Caco-2 (cell line): ENCODE measurements at regions not wholly inside any gene's neighbourhood (a gene's known extent, or its start where the extent isn't known, plus 50 kb on each side); places are given as distances from the start of the nearest gene placed in this dataset.
"Not testable (repeated sequence)": the region's sequence is repeated elsewhere in the genome, so short reads cannot be mapped to it uniquely, and the experiment has no call there.

ENCODE experiments used
- BruUV-seq: library from RNA; stranded (reverse); fragments of 400-500 nt; replicated peaks from 2 replicates; lab custom pipeline; 2021; lab: Mats Ljungman, UMichigan
- CTCF ChIA-PET: fragments of 300-600 bp; sonication (Branson Sonifier 250); formaldehyde crosslinking; loops from one replicate; lab custom pipeline; 2022; ENCODE audit warnings: antibody characterized with exemption; lab: Charles Lee
- POLR2A ChIA-PET: fragments of 300-600 bp; sonication (Branson Sonifier 250); formaldehyde crosslinking; loops from one replicate; lab custom pipeline; 2022; ENCODE audit warnings: antibody characterized with exemption; lab: Charles Lee
- DNase-seq, 2 experiments: peaks; one replicate each; pipeline versions ENCODE4 v3.0.0 to v3.0.0-alpha.2; 2020 to 2022
- H3K27me3 ChIP-seq: replicated peaks from 2 replicates; pipeline ENCODE4 v1.6.0; 2011; ENCODE audit warnings: low read length; ENCODE audit not compliant: control insufficient read depth, insufficient read depth
- H3K36me3 ChIP-seq: 2 replicates; pipeline ENCODE4 v1.5.1; 2011; ENCODE audit warnings: low read length; ENCODE audit not compliant: control insufficient read depth, insufficient read depth
- H3K4me1 ChIP-seq: fragments of 250-450 bp; sonication (Bioruptor Pico); 2 replicates; pipeline ENCODE4 v1.5.1; 2020; ENCODE audit warnings: mild to moderate bottlenecking
- H3K4me3 ChIP-seq: 2 replicates; pipeline ENCODE4 v1.5.1; 2011; ENCODE audit warnings: low read depth, mild to moderate bottlenecking, control low read depth, low read length
- H3K9me3 ChIP-seq: fragments of 250-450 bp; sonication (Bioruptor Pico); 2 replicates; pipeline ENCODE4 v1.5.1; 2020; ENCODE audit warnings: mild to moderate bottlenecking, moderate library complexity
- H3K27ac Mint-ChIP-seq: one replicate; pipeline ENCODE4 v1.8.0; 2022; ENCODE audit warnings: mixed read lengths; ENCODE audit not compliant: unreplicated experiment
- H3K27me3 Mint-ChIP-seq: one replicate; pipeline ENCODE4 v1.8.0; 2022; ENCODE audit warnings: mixed read lengths; ENCODE audit not compliant: insufficient read depth, unreplicated experiment
- H3K36me3 Mint-ChIP-seq: one replicate; pipeline ENCODE4 v1.8.0; 2022; ENCODE audit warnings: mild to moderate bottlenecking, mixed read lengths; ENCODE audit not compliant: insufficient read depth, unreplicated experiment
- H3K4me1 Mint-ChIP-seq: one replicate; pipeline ENCODE4 v1.8.0; 2022; ENCODE audit warnings: low read depth, mixed read lengths; ENCODE audit not compliant: unreplicated experiment
- H3K4me3 Mint-ChIP-seq: one replicate; pipeline ENCODE4 v1.8.0; 2022; ENCODE audit warnings: mild to moderate bottlenecking, moderate library complexity, mixed read lengths; ENCODE audit not compliant: unreplicated experiment
- H3K9me3 Mint-ChIP-seq: one replicate; pipeline ENCODE4 v1.8.0; 2022; ENCODE audit warnings: mixed read lengths; ENCODE audit not compliant: unreplicated experiment
- intact Hi-C: fragments of 100-400 bp; cut with micrococcal nuclease; formaldehyde crosslinking; loops from one replicate; pipeline ENCODE4 v1.10.0; 2022; ENCODE audit not compliant: unreplicated experiment
- TF ChIP-seq, protein P1 (sequence below), 2 experiments: fragments of 200-600 bp in 1 of 2; IDR thresholded peaks; 1 replicate in 1 of 2; 2 replicates in 1 of 2; pipeline versions ENCODE4 v1.5.1 to v1.8.0; 2011 to 2022; ENCODE audit warnings: antibody characterized with exemption in 1 of 2, control low read depth in 1 of 2, inconsistent platforms in 1 of 2, low read depth in 1 of 2, low read length in 1 of 2, mild to moderate bottlenecking in 1 of 2, moderate library complexity in 1 of 2; ENCODE audit not compliant: insufficient read depth in 1 of 2, severe bottlenecking in 1 of 2, unreplicated experiment in 1 of 2

DNA sequence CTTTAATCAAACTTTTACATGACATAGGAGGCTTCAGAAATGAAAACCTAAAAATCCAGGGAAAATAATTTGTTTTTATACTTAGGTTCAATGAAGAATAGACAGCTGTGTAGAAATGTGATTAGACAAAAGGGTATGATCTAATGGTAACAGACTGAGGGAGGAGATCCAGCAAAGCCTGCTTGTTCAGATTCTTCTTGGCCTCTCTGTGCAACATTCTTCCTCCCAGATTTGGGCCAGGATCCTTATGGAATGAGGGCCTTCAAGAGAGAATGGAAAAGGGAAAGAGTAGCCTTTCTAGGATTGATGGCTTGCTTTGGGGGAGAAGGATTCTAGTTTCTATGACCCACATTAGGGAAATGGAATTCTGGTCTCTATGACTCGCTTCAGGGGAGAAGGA lies 94.5 kb upstream of the G2E3 start:
- Histone ChIP-seq H3K4me1 (no peaks in the 10 kb centered on the region), H3K4me3 (no peak overlapping the region), H3K36me3 (no peaks in the 10 kb centered on the region), H3K27me3 (no peaks in the 10 kb centered on the region), H3K9me3 (no peaks in the 10 kb centered on the region)
- BruUV-seq = no TSS peak
- H3K27ac Mint-ChIP-seq = no peak overlapping the region
- H3K4me3 Mint-ChIP-seq = no peak overlapping the region
- no peaks in the 10 kb centered on the region for H3K4me1 Mint-ChIP-seq
- ChIA-PET CTCF (no interaction called here), POLR2A (no interaction called here)
- H3K36me3 Mint-ChIP-seq = no peaks in the 10 kb centered on the region
- intact Hi-C loops = loop anchor here (5.0 kb wide), 1 partner anchor 58 kb away; no protein-coding TSS in a partner anchor
- TF ChIP-seq, protein P1, sequence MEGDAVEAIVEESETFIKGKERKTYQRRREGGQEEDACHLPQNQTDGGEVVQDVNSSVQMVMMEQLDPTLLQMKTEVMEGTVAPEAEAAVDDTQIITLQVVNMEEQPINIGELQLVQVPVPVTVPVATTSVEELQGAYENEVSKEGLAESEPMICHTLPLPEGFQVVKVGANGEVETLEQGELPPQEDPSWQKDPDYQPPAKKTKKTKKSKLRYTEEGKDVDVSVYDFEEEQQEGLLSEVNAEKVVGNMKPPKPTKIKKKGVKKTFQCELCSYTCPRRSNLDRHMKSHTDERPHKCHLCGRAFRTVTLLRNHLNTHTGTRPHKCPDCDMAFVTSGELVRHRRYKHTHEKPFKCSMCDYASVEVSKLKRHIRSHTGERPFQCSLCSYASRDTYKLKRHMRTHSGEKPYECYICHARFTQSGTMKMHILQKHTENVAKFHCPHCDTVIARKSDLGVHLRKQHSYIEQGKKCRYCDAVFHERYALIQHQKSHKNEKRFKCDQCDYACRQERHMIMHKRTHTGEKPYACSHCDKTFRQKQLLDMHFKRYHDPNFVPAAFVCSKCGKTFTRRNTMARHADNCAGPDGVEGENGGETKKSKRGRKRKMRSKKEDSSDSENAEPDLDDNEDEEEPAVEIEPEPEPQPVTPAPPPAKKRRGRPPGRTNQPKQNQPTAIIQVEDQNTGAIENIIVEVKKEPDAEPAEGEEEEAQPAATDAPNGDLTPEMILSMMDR (IDR thresholded peaks at IDR 0.05; ENCODE audit: insufficient read depth in 1 of 2, low read depth in 1 of 2, low read length in 1 of 2, severe bottlenecking in 1 of 2, unreplicated experiment in 1 of 2) = no peak
- H3K27me3 Mint-ChIP-seq = no peaks in the 10 kb centered on the region
- no peak for DNase-seq
- H3K9me3 Mint-ChIP-seq = no peaks in the 10 kb centered on the region

DNA sequence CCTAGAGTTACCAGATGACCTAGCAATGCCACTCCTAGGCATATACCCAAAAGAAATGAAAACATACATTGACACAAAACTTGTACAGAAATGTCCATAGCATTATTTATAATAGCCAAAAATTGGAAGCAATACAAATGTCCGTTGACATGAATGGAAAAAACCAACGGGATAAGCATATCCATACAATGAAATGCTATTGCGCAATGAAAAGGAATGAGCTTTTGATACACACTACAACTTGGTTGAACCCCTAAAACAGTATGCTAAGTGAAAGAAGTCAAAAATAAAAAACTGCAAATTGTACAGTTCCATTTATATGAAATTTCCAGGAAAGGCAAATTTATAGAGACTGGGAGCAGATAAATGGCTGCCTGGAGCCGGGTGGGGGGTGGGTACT lies 90.6 kb upstream of the G2E3 start:
- POLR2A ChIA-PET = no interaction called here
- intact Hi-C loops = no loop called here
- DNase-seq = no peak
- no TSS peak for BruUV-seq
- Mint-ChIP-seq H3K36me3 (no peaks in the 10 kb centered on the region), H3K9me3 (no peaks in the 10 kb centered on the region), H3K27ac (no peak overlapping the region), H3K27me3 (peaks cover 3% of the 10 kb centered on the region), H3K4me3 (no peak overlapping the region), H3K4me1 (no peaks in the 10 kb centered on the region)
- TF ChIP-seq, protein P1 (IDR thresholded peaks at IDR 0.05; ENCODE audit: insufficient read depth in 1 of 2, low read depth in 1 of 2, low read length in 1 of 2, severe bottlenecking in 1 of 2, unreplicated experiment in 1 of 2) = no peak
- Histone ChIP-seq H3K4me3 (no peak overlapping the region), H3K27me3 (no peaks in the 10 kb centered on the region), H3K4me1 (no peaks in the 10 kb centered on the region), H3K9me3 (no peaks in the 10 kb centered on the region), H3K36me3 (no peaks in the 10 kb centered on the region)
- CTCF ChIA-PET = no interaction called here

DNA sequence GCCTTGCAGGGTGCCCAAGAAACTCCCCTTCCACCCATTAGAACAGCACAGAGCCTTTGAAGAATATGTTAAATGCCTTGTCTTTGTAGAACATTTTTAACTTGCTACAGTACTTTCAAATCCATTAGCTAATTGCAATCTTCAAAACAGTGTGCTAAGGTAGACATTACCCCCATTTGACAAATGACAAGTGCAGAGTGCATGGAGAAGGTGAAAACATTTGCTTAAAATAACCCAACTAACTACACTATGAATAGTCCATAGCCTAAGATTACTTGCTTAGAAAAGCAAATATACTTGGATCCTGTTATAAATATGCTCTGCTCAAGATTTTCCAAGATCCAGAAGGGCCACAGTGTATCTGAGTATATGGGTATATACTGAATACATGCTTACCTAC lies 87.0 kb upstream of the G2E3 start:
- no peaks in the 10 kb centered on the region for H3K4me1 Mint-ChIP-seq
- Histone ChIP-seq H3K4me3 (no peak overlapping the region), H3K9me3 (no peaks in the 10 kb centered on the region), H3K36me3 (no peaks in the 10 kb centered on the region), H3K27me3 (no peaks in the 10 kb centered on the region), H3K4me1 (no peaks in the 10 kb centered on the region)
- H3K27ac Mint-ChIP-seq = no peak overlapping the region
- peaks cover 3% of the 10 kb centered on the region for H3K27me3 Mint-ChIP-seq
- POLR2A ChIA-PET = no interaction called here
- DNase-seq = no peak
- no peaks in the 10 kb centered on the region for H3K36me3 Mint-ChIP-seq
- no peaks in the 10 kb centered on the region for H3K9me3 Mint-ChIP-seq
- no TSS peak for BruUV-seq
- TF ChIP-seq, protein P1 (IDR thresholded peaks at IDR 0.05; ENCODE audit: insufficient read depth in 1 of 2, low read depth in 1 of 2, low read length in 1 of 2, severe bottlenecking in 1 of 2, unreplicated experiment in 1 of 2) = no peak
- intact Hi-C loops = no loop called here
- H3K4me3 Mint-ChIP-seq = no peak overlapping the region
- CTCF ChIA-PET = no interaction called here

DNA sequence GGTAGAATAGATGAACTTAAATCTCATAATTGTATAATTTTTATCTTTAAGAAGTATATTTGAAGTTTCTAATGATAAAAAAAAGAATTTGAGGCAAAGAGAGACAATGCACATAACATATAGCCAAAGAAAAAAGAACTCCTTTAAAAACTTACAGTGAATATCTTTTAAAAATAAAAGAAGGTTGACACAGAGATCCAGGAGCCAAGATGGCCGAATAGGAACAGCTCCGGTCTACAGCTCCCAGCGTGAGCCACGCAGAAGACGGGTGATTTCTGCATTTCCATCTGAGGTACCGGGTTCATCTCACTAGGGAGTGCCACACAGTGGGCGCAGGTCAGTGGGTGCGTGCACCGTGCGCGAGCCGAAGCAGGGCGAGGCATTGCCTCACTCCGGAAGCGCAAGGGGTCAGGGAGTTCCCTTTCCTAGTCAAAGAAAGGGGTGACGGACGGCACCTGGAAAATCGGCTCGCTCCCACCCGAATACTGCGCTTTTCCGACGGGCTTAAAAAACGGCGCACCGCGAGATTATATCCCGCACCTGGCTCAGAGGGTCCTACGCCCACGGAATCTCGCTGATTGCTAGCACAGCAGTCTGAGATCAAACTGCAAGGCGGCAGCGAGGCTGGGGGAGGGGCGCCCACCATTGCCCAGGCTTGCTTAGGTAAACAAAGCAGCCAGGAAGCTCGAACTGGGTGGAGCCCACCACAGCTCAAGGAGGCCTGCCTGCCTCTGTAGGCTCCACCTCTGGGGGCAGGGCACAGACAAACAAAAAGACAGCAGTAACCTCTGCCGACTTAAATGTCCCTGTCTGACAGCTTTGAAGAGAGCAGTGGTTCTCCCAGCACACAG lies 84.9 kb upstream of the G2E3 start:
- peak overlapping the region; percentile 31 for H3K4me3 ChIP-seq
- H3K36me3 ChIP-seq, H3K9me3 ChIP-seq, H3K27me3 ChIP-seq, H3K27me3 Mint-ChIP-seq, H3K36me3 Mint-ChIP-seq, POLR2A ChIA-PET, H3K9me3 Mint-ChIP-seq, CTCF ChIA-PET, intact Hi-C loops, H3K4me1 ChIP-seq, H3K4me1 Mint-ChIP-seq: not testable (repeated sequence)
- DNase-seq = peak; percentile 48 to 57
- BruUV-seq = TSS peak; percentile 51
- Mint-ChIP-seq H3K27ac (peak overlapping the region; percentile 80), H3K4me3 (peak overlapping the region; percentile 68)
